Fibroblast of lung (primary cell): ENCODE measurements at regions not wholly inside any gene's neighbourhood (a gene's known extent, or its start where the extent isn't known, plus 50 kb on each side); places are given as distances from the start of the nearest gene placed in this dataset.

Experiments used
- EZH2 ChIP-seq: IDR thresholded peaks from 2 replicates; pipeline ENCODE4 v1.5.1; 2012; ENCODE audit warnings: low read length, control low read depth, mild to moderate bottlenecking; ENCODE audit errors: missing control alignments
- TF ChIP-seq, protein P1 (sequence below), 2 donors: IDR thresholded peaks in 1 of 2; conservative IDR thresholded peaks in 1 of 2; 1 replicate in 1 of 2; 2 replicates in 1 of 2; pipeline ENCODE4 v1.5.1; 2011 to 2012; ENCODE audit warnings: low read length in 2 of 2, control low read depth in 1 of 2, inconsistent platforms in 1 of 2, low read depth in 1 of 2, mild to moderate bottlenecking in 1 of 2

DNA sequence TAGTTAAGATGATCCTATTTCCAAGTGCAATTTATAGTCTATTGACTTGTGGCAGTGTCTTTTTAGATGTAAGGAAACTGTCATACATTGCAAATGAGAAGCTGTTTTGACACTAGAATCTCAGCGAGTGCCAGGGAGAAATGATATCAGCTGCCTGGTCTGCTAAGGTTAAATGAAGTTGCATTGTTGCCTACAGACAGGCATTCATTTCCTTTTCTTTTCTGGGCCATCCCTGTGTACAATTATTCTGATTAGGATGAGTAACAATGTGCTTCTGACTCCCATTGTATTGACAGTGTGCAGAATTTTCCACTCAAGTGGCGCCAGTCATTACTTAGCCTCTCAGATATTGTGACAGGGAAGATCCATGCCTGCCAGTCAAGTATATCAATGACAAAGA, 231.2 kb downstream of the GPAT3 start:
- TF ChIP-seq, protein P1, sequence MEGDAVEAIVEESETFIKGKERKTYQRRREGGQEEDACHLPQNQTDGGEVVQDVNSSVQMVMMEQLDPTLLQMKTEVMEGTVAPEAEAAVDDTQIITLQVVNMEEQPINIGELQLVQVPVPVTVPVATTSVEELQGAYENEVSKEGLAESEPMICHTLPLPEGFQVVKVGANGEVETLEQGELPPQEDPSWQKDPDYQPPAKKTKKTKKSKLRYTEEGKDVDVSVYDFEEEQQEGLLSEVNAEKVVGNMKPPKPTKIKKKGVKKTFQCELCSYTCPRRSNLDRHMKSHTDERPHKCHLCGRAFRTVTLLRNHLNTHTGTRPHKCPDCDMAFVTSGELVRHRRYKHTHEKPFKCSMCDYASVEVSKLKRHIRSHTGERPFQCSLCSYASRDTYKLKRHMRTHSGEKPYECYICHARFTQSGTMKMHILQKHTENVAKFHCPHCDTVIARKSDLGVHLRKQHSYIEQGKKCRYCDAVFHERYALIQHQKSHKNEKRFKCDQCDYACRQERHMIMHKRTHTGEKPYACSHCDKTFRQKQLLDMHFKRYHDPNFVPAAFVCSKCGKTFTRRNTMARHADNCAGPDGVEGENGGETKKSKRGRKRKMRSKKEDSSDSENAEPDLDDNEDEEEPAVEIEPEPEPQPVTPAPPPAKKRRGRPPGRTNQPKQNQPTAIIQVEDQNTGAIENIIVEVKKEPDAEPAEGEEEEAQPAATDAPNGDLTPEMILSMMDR (conservative IDR thresholded peaks at IDR 0.05 in 1 of 2, IDR thresholded peaks at IDR 0.05 in 1 of 2; ENCODE audit: low read depth in 1 of 2, low read length in 2 of 2) = no peak
- no peak for TF ChIP-seq EZH2
